ENCODE measurements at regions not wholly inside any gene's neighbourhood (a gene's known extent, or its start where the extent isn't known, plus 50 kb on each side); places are given as distances from the start of the nearest gene placed in this dataset.
A peak's percentile ranks its signal among the peaks of the same experiment; 100 is the strongest.

DNA sequence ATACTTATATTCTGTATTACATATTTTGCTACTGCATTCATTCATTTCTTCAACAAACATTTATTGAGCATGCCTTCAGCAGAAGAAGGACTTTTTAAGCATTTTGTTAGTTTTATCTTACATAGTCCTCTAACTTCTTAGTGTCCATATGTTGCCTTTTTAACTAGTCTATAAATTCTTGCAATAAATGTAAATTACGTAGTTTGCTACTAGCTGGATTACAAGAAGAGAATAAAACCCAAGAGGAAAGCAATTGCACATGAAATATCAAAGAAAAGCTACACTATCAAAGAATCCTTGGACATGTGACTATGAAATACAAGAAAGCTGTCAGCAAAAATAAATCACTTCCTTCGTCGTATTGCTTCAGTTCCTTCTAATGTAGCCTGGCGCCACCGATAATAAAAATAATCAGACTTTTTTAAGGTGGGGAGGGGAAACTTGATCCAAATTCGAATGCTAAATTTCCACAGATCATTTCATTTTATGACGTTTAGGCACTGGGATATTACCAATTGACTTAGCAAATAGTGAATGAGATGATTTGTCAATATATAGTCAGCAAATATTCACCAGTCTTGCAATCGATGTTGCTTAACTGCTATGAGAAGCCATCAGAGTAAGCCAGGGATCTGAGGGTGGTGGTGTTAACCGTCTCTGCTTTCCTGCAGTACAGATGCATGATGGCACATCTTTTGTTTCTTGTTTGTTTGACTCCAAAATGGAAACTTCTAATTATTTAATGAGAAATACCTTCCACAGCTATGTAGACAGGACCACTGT, 258.7 kb upstream of the EXOC2 start:
- Histone ChIP-seq H3F3A (ENCODE audit: insufficient read depth) (0 out of 2 replicates have a peak, but pooled peaks cover 5% of the 10 kb centered on the region), H2AFZ (no peak overlapping the region), H3K4me2 (ENCODE audit: unreplicated experiment) (no peak overlapping the region), H3K9me2 (ENCODE audit: insufficient read depth) (no peaks in the 10 kb centered on the region), H4K20me1 (ENCODE audit: insufficient read depth) (no peaks in the 10 kb centered on the region), H3K27ac (no peak overlapping the region), H3K4me3 (no peak overlapping the region), H3K9me3 (ENCODE audit: low read depth) (no peaks in the 10 kb centered on the region), H3K27me3 (replicated peaks; ENCODE audit: insufficient read depth) (no peaks in the 10 kb centered on the region), H3K9ac (no peak overlapping the region), H3K4me1 (ENCODE audit: insufficient read depth) (no peaks in the 10 kb centered on the region), H3K36me3 (ENCODE audit: low read depth) (no peaks in the 10 kb centered on the region), H3K79me2 (ENCODE audit: insufficient read depth) (no peaks in the 10 kb centered on the region)
- in situ Hi-C loops (cut with MboI), result no loop called here
- no peak for TF ChIP-seq EZH2 (IDR thresholded peaks at IDR 0.05; ENCODE audit: insufficient read depth, poor library complexity, severe bottlenecking)
- TF ChIP-seq EZH2phosphoT487 (IDR thresholded peaks at IDR 0.05; ENCODE audit: insufficient read depth, low read depth), result no peak
- no peak for DNase-seq
- 13 to 16% methylated on average over 9 of the region's 9 CpGs for WGBS, 2 experiments (ENCODE audit: low coverage in 1 of 2, low lambda C conversion rate in 2 of 2, missing lambda C conversion rate in 2 of 2)

DNA sequence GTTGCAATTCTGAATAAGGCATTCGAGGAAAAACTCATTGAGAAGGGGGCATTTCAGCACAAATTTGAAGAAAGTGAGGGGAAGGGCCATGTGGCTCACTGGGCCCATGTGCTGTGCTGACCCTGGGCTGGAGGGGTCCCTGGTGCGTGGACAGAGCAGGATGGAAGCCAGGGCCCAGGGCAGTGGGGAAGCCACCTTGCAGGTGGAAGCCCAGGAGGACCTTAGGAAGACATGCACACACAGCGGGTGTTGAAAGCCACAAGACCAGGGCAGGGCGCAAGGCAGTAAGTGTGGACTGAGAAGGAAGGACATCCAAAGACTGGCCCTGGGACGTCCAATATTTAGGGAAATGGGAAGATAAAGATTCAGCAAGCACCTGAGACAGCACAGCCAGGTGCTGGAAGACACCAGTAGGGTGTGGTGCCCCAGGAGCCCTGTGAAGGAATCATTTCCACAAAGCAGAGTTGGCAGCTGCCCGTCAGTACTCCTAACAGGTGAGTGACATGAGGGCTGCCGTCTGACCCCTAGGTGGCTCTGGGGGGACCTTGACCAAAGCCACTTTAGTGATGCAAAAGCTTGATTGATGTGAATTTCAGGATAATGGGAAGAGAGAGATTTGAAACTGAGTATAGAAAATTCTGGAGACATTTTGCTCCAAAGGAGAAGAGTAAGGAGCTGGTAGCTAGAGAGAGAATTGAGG, 254.4 kb upstream of the EXOC2 start:
- H3F3A ChIP-seq (ENCODE audit: insufficient read depth), result 0 out of 2 replicates have a peak, but pooled peaks cover 11% of the 10 kb centered on the region
- TF ChIP-seq EZH2phosphoT487 (IDR thresholded peaks at IDR 0.05; ENCODE audit: insufficient read depth, low read depth) (no peak), EZH2 (IDR thresholded peaks at IDR 0.05; ENCODE audit: insufficient read depth, poor library complexity, severe bottlenecking) (no peak)
- WGBS, 2 experiments (ENCODE audit: low coverage in 1 of 2, low lambda C conversion rate in 2 of 2, missing lambda C conversion rate in 2 of 2), result 94% methylated on average over 7 of the region's 7 CpGs
- H3K4me1 ChIP-seq (ENCODE audit: insufficient read depth), result peaks cover 5% of the 10 kb centered on the region; the same call in 1 of the 2 replicates
- no peak overlapping the region for H3K9ac ChIP-seq
- no peak overlapping the region for H3K4me2 ChIP-seq (ENCODE audit: unreplicated experiment)
- no peaks in the 10 kb centered on the region for H4K20me1 ChIP-seq (ENCODE audit: insufficient read depth)
- no peak overlapping the region for H2AFZ ChIP-seq
- H3K79me2 ChIP-seq (ENCODE audit: insufficient read depth), result no peaks in the 10 kb centered on the region
- H3K36me3 ChIP-seq (ENCODE audit: low read depth), result no peaks in the 10 kb centered on the region
- H3K27ac ChIP-seq, result no peak overlapping the region
- no peak for DNase-seq
- H3K4me3 ChIP-seq, result no peak overlapping the region
- H3K9me3 ChIP-seq (ENCODE audit: low read depth), result no peaks in the 10 kb centered on the region
- H3K9me2 ChIP-seq (ENCODE audit: insufficient read depth), result no peaks in the 10 kb centered on the region
- in situ Hi-C loops (cut with MboI), result no loop called here
- no peaks in the 10 kb centered on the region for H3K27me3 ChIP-seq (replicated peaks; ENCODE audit: insufficient read depth)

DNA sequence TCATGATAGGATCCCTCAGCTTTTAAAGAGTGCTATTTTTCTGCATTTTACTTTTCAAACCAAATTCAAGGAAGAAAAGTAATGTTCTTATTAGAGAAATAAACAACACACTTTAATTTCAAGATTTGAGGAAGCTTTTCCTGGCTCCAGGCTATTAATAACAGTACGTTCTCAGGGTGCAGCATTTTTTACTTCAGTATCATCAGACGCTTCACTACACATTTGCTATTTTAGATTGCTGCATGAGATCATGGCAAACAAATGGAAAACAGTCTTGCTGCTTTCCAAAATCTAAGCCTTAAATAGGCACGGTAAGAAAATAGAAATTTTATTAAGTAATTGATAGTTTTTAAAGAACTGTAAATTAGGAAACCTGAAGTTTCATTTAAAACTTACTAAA, 253.6 kb upstream of the EXOC2 start:
- no peaks in the 10 kb centered on the region for H3K79me2 ChIP-seq (ENCODE audit: insufficient read depth)
- H3F3A ChIP-seq (ENCODE audit: insufficient read depth), result 0 out of 2 replicates have a peak, but pooled peaks cover 11% of the 10 kb centered on the region
- H3K4me2 ChIP-seq (ENCODE audit: unreplicated experiment), result peak overlapping the region; percentile 33
- in situ Hi-C loops (cut with MboI), result no loop called here
- peak; percentile 77 for DNase-seq
- H3K4me3 ChIP-seq, result peak overlapping the region; percentile 35
- no peaks in the 10 kb centered on the region for H3K9me2 ChIP-seq (ENCODE audit: insufficient read depth)
- H3K27me3 ChIP-seq (replicated peaks; ENCODE audit: insufficient read depth), result no peaks in the 10 kb centered on the region
- WGBS, 2 experiments (ENCODE audit: low coverage in 1 of 2, low lambda C conversion rate in 2 of 2, missing lambda C conversion rate in 2 of 2), result 3 to 4% methylated on average over 3 of the region's 3 CpGs
- no peak overlapping the region for H3K9ac ChIP-seq
- H3K9me3 ChIP-seq (ENCODE audit: low read depth), result no peaks in the 10 kb centered on the region
- no peaks in the 10 kb centered on the region for H4K20me1 ChIP-seq (ENCODE audit: insufficient read depth)
- H3K27ac ChIP-seq, result no peak overlapping the region
- H3K4me1 ChIP-seq (ENCODE audit: insufficient read depth), result peaks cover 5% of the 10 kb centered on the region; the same call in 1 of the 2 replicates
- no peak for TF ChIP-seq EZH2 (IDR thresholded peaks at IDR 0.05; ENCODE audit: insufficient read depth, poor library complexity, severe bottlenecking)
- no peak for TF ChIP-seq EZH2phosphoT487 (IDR thresholded peaks at IDR 0.05; ENCODE audit: insufficient read depth, low read depth)
- H3K36me3 ChIP-seq (ENCODE audit: low read depth), result no peaks in the 10 kb centered on the region
- peak overlapping the region; percentile 16; the same call in 1 of the 2 replicates for H2AFZ ChIP-seq

DNA sequence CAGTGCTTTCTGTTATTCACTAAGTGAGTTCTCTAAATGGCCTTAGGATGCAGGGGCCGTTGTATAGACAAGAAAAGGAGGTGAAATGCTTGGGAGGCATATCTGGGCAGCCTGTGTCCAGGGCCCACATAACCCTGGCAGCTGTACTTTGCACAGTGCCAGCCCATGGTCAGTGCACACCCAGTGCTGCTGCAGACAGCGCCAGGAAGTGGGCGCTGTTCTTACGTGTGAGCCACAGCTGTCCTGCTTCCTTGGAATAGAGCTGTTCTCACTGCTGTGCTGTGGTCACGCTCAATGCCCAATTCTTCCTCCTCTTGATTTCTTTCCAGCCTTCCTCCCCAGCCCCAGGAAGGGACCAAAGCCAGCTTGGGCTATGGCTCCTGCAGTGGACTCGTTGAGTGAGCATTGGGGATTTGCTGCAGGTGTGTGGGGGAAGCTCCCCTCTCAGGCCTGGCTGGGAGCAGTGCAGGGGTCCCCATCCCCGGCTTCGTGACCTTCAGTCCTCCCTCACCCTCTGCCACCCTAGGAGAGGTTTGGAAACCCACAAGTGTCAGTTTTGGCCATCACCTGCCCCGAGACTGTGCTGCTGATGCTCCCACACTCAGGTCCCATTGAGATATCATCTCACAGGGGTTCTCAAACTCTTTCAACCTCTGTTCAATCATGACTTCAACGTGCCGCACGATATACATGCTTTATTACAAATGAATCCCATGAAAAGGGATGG, 246.8 kb upstream of the EXOC2 start:
- no peak for DNase-seq
- in situ Hi-C loops (cut with MboI), result no loop called here
- H3K27ac ChIP-seq, result no peak overlapping the region
- 80 to 82% methylated on average over 12 of the region's 12 CpGs for WGBS, 2 experiments (ENCODE audit: low coverage in 1 of 2, low lambda C conversion rate in 2 of 2, missing lambda C conversion rate in 2 of 2)
- H3K4me1 ChIP-seq (ENCODE audit: insufficient read depth), result no peaks in the 10 kb centered on the region
- H3K4me2 ChIP-seq (ENCODE audit: unreplicated experiment), result no peak overlapping the region
- no peaks in the 10 kb centered on the region for H3K9me3 ChIP-seq (ENCODE audit: low read depth)
- H3K79me2 ChIP-seq (ENCODE audit: insufficient read depth), result no peaks in the 10 kb centered on the region
- no peak for TF ChIP-seq EZH2 (IDR thresholded peaks at IDR 0.05; ENCODE audit: insufficient read depth, poor library complexity, severe bottlenecking)
- no peak for TF ChIP-seq EZH2phosphoT487 (IDR thresholded peaks at IDR 0.05; ENCODE audit: insufficient read depth, low read depth)
- H3K4me3 ChIP-seq, result no peak overlapping the region
- H3K9ac ChIP-seq, result no peak overlapping the region
- H3K9me2 ChIP-seq (ENCODE audit: insufficient read depth), result no peaks in the 10 kb centered on the region
- H3K36me3 ChIP-seq (ENCODE audit: low read depth), result no peaks in the 10 kb centered on the region
- H3K27me3 ChIP-seq (replicated peaks; ENCODE audit: insufficient read depth), result peaks cover 11% of the 10 kb centered on the region
- no peak overlapping the region for H2AFZ ChIP-seq
- H3F3A ChIP-seq (ENCODE audit: insufficient read depth), result no peaks in the 10 kb centered on the region
- H4K20me1 ChIP-seq (ENCODE audit: insufficient read depth), result no peaks in the 10 kb centered on the region

All from GM23248 (cell line).